Activated naive CD4-positive, alpha-beta T cell treated with anti-CD3 and anti-CD28 coated beads for 36 hours (primary cell): ENCODE measurements at regions not wholly inside any gene's neighbourhood (a gene's known extent, or its start where the extent isn't known, plus 50 kb on each side); places are given as distances from the start of the nearest gene placed in this dataset.
"Not testable (repeated sequence)": the region's sequence is repeated elsewhere in the genome, so short reads cannot be mapped to it uniquely, and the experiment has no call there.

Experiments used
- CTCF ChIA-PET: fragments of 350-600 bp; sonication (Branson Sonifier 250); formaldehyde crosslinking; loops from one replicate; lab custom pipeline; 2021; ENCODE audit warnings: antibody characterized with exemption; lab: Charles Lee
- DNase-seq: peaks from one replicate; pipeline ENCODE4 v3.0.0-alpha.2; 2020
- H3K27ac Mint-ChIP-seq: one replicate; pipeline ENCODE4 v1.8.0; 2021; ENCODE audit warnings: mild to moderate bottlenecking, mixed read lengths
- H3K27me3 Mint-ChIP-seq: one replicate; pipeline ENCODE4 v1.8.0; 2021; ENCODE audit warnings: low read depth, mixed read lengths
- H3K36me3 Mint-ChIP-seq: one replicate; pipeline ENCODE4 v1.8.0; 2021; ENCODE audit warnings: low read depth, mixed read lengths
- H3K4me1 Mint-ChIP-seq: one replicate; pipeline ENCODE4 v1.8.0; 2021; ENCODE audit warnings: low read depth, mixed read lengths
- H3K4me3 Mint-ChIP-seq: one replicate; pipeline ENCODE4 v1.8.0; 2021; ENCODE audit warnings: mild to moderate bottlenecking, moderate library complexity, mixed read lengths
- H3K9me3 Mint-ChIP-seq: one replicate; pipeline ENCODE4 v1.8.0; 2021; ENCODE audit warnings: mixed read lengths
- intact Hi-C: fragments of 100-400 bp; cut with micrococcal nuclease; formaldehyde crosslinking; loops from one replicate; pipeline ENCODE4 v1.15.1; 2023

GRCh38 chr20:47445291-47445690, 56.4 kb upstream of the NCOA3 start:
- no peak overlapping the region for H3K27ac Mint-ChIP-seq
- no peaks in the 10 kb centered on the region for H3K4me1 Mint-ChIP-seq
- no peaks in the 10 kb centered on the region for H3K36me3 Mint-ChIP-seq
- CTCF ChIA-PET = interaction anchor here (0.9 kb wide), 1 partner anchor 62 kb away, joined by 4 read pairs; no protein-coding TSS in a partner anchor
- H3K4me3 Mint-ChIP-seq = no peak overlapping the region
- intact Hi-C loops = no loop called here
- H3K27me3 Mint-ChIP-seq = no peaks in the 10 kb centered on the region
- no peaks in the 10 kb centered on the region for H3K9me3 Mint-ChIP-seq
- DNase-seq = no peak

GRCh38 chr20:47447350-47448296, 54.1 kb upstream of the NCOA3 start:
- H3K9me3 Mint-ChIP-seq, H3K36me3 Mint-ChIP-seq, DNase-seq, H3K4me1 Mint-ChIP-seq, H3K27me3 Mint-ChIP-seq, H3K4me3 Mint-ChIP-seq, intact Hi-C loops, H3K27ac Mint-ChIP-seq: not testable (repeated sequence)
- CTCF ChIA-PET = interaction anchor here (1.2 kb wide), 1 partner anchor 123 kb away, joined by 3 read pairs; no protein-coding TSS in a partner anchor

- no peaks in the 10 kb centered on the region for H3K9me3 Mint-ChIP-seq
- no peaks in the 10 kb centered on the region for H3K36me3 Mint-ChIP-seq
- H3K4me3 Mint-ChIP-seq = no peak overlapping the region
- no peak overlapping the region for H3K27ac Mint-ChIP-seq
- H3K4me1 Mint-ChIP-seq = peaks cover 8% of the 10 kb centered on the region
- intact Hi-C loops = no loop called here
- no peak for DNase-seq
- H3K27me3 Mint-ChIP-seq = no peaks in the 10 kb centered on the region
- CTCF ChIA-PET = interaction anchor here (1.2 kb wide), 1 partner anchor 122 kb away, joined by 3 read pairs; no protein-coding TSS in a partner anchor
These were observed 53.3 kb upstream of the NCOA3 start for GRCh38 chr20:47448429-47448828.

GRCh38 chr20:47451602-47451904, 50.1 kb upstream of the NCOA3 start:
- H3K4me3 Mint-ChIP-seq = no peak overlapping the region
- H3K4me1 Mint-ChIP-seq = peaks cover 32% of the 10 kb centered on the region
- CTCF ChIA-PET = no interaction called here
- H3K27ac Mint-ChIP-seq = no peak overlapping the region
- DNase-seq = no peak
- no peaks in the 10 kb centered on the region for H3K36me3 Mint-ChIP-seq
- no peaks in the 10 kb centered on the region for H3K27me3 Mint-ChIP-seq
- intact Hi-C loops = no loop called here
- H3K9me3 Mint-ChIP-seq = no peaks in the 10 kb centered on the region
